Brain microvascular endothelial cell (primary cell): ENCODE measurements at regions not wholly inside any gene's neighbourhood (a gene's known extent, or its start where the extent isn't known, plus 50 kb on each side); places are given as distances from the start of the nearest gene placed in this dataset.
"Not testable (repeated sequence)": the region's sequence is repeated elsewhere in the genome, so short reads cannot be mapped to it uniquely, and the experiment has no call there.

Experiments
- DNase-seq: peaks from one replicate; pipeline ENCODE4 v3.0.0-alpha.2; 2020
- H3K27ac ChIP-seq: fragments of 250-450 bp; sonication (Bioruptor Pico); 2 replicates; pipeline ENCODE4 v1.5.1; 2020; ENCODE audit warnings: mild to moderate bottlenecking, moderate library complexity
- H3K27me3 ChIP-seq: fragments of 250-450 bp; sonication (Bioruptor Pico); replicated peaks from 2 replicates; pipeline ENCODE4 v1.5.1; 2020; ENCODE audit warnings: mild to moderate bottlenecking
- H3K36me3 ChIP-seq: fragments of 250-450 bp; sonication (Bioruptor Pico); replicated peaks from 2 replicates; pipeline ENCODE4 v1.5.1; 2020; ENCODE audit warnings: mild to moderate bottlenecking
- H3K4me3 ChIP-seq: 2 replicates; pipeline ENCODE4 v1.5.1; 2011; ENCODE audit warnings: low read depth, mild to moderate bottlenecking, control low read depth, low read length, moderate library complexity
- in situ Hi-C: cut with HindIII; loops from 2 replicates; pipeline ENCODE4 v1.10.0; 2017; ENCODE audit warnings: low sequenced_read_pairs, low pct_ligation_motif_present
- TF ChIP-seq, protein P1 (sequence below): IDR thresholded peaks from 2 replicates; pipeline ENCODE4 v1.5.1; 2011; ENCODE audit warnings: low read depth, mild to moderate bottlenecking, moderate library complexity, low read length, control low read depth, inconsistent platforms; ENCODE audit errors: missing control alignments

DNA sequence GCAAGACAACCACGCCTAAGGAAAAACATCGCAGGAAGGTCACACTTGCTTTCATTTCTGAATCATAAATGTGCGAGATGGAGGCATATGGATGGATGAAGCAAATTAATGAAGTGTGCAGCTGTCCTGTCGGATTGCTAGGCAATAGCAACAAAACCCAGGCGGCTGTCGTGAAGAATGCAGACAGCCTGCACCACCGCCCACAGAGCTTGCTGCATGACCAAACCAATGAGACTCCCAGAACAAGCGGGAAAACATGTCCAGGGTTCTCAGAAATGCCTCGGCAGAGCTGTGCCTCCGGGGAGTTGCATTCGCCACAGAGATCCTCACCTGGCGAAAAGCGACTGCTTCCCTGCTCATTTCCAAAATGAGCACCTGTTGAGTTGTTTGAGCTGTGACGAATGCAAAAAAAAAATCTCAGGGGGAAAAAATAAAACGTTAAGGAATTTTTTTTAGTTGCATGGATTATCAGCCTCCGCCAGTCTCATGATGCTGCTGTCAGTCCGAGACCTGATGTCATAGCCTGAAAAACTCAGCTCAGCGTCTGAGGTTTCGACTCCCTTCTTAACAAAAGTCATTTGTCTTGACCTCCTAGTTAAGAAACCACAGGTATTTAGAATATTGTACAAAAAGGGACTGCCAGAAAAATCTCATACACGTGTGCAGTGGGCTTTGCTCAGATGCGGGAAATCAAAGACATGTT lies 155.5 kb upstream of the MXRA5 start:
- TF ChIP-seq, protein P1, sequence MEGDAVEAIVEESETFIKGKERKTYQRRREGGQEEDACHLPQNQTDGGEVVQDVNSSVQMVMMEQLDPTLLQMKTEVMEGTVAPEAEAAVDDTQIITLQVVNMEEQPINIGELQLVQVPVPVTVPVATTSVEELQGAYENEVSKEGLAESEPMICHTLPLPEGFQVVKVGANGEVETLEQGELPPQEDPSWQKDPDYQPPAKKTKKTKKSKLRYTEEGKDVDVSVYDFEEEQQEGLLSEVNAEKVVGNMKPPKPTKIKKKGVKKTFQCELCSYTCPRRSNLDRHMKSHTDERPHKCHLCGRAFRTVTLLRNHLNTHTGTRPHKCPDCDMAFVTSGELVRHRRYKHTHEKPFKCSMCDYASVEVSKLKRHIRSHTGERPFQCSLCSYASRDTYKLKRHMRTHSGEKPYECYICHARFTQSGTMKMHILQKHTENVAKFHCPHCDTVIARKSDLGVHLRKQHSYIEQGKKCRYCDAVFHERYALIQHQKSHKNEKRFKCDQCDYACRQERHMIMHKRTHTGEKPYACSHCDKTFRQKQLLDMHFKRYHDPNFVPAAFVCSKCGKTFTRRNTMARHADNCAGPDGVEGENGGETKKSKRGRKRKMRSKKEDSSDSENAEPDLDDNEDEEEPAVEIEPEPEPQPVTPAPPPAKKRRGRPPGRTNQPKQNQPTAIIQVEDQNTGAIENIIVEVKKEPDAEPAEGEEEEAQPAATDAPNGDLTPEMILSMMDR, result no peak
- H3K36me3 ChIP-seq, result no peaks in the 10 kb centered on the region
- no peak overlapping the region for H3K4me3 ChIP-seq
- in situ Hi-C loops, result no loop called here
- H3K27ac ChIP-seq, result no peak overlapping the region
- DNase-seq, result no peak
- H3K27me3 ChIP-seq, result no peaks in the 10 kb centered on the region

DNA sequence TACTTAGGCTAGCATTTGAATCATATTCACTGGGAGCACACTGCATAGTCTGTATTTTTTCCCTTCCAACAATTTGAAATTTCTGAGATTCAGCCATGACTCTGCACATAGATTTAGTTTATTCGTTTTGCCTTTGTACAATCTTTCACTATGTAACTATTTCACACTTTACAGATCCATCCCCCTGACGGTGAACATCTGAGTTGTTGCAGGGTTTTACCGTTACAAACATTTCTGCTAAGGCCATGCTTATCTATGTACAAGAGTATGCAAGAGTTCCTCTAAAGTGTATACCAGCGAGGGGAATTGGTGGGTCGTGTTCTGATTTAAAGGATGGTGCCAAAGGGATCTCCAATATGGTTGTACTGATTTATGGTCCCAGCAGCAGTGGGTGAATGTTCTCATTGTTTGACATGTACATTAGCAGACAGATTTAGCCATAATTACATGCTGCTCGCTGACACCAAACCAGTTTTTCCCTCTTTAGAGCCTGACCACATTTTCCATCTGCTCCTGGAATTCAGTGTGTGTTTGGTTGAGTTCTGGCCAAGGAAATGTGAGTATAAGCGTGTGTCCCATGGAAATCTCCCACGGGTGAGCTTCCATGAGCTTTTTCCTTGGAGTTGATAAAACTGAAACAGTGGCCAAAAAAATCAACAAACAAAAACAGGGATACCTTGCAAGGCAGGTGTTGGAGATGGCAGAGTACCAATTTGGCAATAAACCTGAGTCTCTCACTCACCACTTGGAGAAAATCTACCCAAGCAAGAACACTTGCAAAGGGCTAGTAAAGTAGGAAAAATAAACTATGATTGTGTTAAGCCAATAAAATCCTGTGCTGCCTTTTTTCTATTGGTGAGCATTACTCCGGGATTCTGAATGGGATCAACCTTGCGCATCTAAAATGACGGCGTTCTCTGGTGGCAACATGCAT lies 149.7 kb upstream of the MXRA5 start:
- H3K36me3 ChIP-seq, in situ Hi-C loops, DNase-seq, H3K27ac ChIP-seq, H3K4me3 ChIP-seq, H3K27me3 ChIP-seq: not testable (repeated sequence)

GRCh38 chrX:3493605-3494004 lies 147.2 kb upstream of the MXRA5 start:
- Histone ChIP-seq H3K27me3 (no peaks in the 10 kb centered on the region), H3K27ac (no peak overlapping the region), H3K36me3 (no peaks in the 10 kb centered on the region), H3K4me3 (no peak overlapping the region)
- DNase-seq, result no peak
- TF ChIP-seq, protein P1, result no peak
- in situ Hi-C loops, result no loop called here

DNA sequence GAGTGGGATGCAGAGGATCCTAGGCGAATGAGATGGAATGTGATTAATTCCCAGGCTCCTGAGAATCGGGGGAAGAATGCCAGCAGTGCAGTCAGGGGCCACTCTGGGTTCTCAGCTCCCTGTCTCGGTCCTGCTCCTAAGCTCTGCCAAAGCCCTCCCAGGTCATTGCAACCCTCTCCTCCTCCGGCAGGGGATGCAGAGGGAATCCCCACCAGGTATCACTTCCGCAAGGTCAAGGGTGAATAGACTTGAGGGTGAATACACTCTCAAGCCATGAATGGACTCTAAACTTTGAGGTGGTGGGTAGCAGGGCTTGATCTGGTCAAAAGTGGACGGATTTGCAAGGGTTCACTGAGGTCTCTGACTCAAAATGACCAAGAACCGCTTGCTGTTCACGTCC lies 139.3 kb upstream of the MXRA5 start:
- DNase-seq, result no peak
- Histone ChIP-seq H3K27me3 (no peaks in the 10 kb centered on the region), H3K4me3 (no peak overlapping the region), H3K27ac (no peak overlapping the region), H3K36me3 (no peaks in the 10 kb centered on the region)
- in situ Hi-C loops, result no loop called here
- TF ChIP-seq, protein P1, result no peak

DNA sequence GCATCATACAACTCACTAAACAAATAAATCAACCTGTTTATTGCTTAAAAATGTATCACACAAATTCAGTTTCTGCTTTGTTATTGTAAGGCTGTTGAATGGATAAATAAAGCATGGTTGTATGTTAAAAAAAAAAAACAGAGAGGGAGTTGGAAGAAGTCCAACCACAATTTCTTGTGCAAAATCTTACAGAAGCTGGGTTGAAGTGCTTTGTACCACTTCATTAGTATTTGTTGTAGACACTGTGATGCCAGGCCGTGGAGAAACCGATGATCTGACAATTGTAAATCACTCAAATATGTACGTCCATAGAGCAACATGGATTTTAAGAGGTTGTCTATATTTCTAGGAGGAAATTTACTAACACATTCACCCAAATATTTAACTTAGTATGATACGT lies 132.6 kb upstream of the MXRA5 start:
- no peak for DNase-seq
- Histone ChIP-seq H3K36me3 (no peaks in the 10 kb centered on the region), H3K4me3 (no peak overlapping the region), H3K27ac (no peak overlapping the region), H3K27me3 (no peaks in the 10 kb centered on the region)
- in situ Hi-C loops, result no loop called here
- TF ChIP-seq, protein P1, result no peak

DNA sequence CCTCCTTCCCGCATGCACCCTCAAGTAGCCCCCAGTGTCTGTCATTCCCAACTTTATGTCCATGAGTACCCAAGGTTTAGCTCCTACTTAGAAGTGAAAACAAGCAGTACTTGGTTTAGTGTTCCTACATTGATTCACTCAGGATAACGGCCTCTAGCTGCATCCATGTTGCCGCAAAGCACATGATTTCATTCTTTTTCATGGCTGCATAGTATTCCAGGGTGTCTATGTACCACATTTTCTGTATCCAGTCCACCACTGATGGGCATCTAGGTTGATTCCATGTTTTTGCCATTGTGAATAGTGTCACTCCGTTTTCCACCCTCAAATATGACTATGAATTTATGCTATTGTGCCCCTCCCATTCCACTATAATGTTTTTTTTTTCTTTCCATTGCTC lies 130.5 kb upstream of the MXRA5 start:
- TF ChIP-seq, protein P1, result no peak
- in situ Hi-C loops, result no loop called here
- Histone ChIP-seq H3K27ac (no peak overlapping the region), H3K36me3 (no peaks in the 10 kb centered on the region), H3K4me3 (no peak overlapping the region), H3K27me3 (no peaks in the 10 kb centered on the region)
- DNase-seq, result no peak

GRCh38 chrX:3470211-3470679 lies 123.8 kb upstream of the MXRA5 start:
- DNase-seq, H3K27ac ChIP-seq, H3K36me3 ChIP-seq, H3K27me3 ChIP-seq, H3K4me3 ChIP-seq, in situ Hi-C loops: not testable (repeated sequence)
